ENCODE measurements at regions not wholly inside any gene's neighbourhood (a gene's known extent, or its start where the extent isn't known, plus 50 kb on each side); places are given as distances from the start of the nearest gene placed in this dataset.
"Not testable (repeated sequence)": the region's sequence is repeated elsewhere in the genome, so short reads cannot be mapped to it uniquely, and the experiment has no call there.

GRCh38 chr6:147991961-147992360 lies 350.7 kb upstream of the SASH1 start:
- TF ChIP-seq, protein P1, sequence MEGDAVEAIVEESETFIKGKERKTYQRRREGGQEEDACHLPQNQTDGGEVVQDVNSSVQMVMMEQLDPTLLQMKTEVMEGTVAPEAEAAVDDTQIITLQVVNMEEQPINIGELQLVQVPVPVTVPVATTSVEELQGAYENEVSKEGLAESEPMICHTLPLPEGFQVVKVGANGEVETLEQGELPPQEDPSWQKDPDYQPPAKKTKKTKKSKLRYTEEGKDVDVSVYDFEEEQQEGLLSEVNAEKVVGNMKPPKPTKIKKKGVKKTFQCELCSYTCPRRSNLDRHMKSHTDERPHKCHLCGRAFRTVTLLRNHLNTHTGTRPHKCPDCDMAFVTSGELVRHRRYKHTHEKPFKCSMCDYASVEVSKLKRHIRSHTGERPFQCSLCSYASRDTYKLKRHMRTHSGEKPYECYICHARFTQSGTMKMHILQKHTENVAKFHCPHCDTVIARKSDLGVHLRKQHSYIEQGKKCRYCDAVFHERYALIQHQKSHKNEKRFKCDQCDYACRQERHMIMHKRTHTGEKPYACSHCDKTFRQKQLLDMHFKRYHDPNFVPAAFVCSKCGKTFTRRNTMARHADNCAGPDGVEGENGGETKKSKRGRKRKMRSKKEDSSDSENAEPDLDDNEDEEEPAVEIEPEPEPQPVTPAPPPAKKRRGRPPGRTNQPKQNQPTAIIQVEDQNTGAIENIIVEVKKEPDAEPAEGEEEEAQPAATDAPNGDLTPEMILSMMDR (IDR thresholded peaks at IDR 0.05; ENCODE audit: low read depth, low read length) = no peak

DNA sequence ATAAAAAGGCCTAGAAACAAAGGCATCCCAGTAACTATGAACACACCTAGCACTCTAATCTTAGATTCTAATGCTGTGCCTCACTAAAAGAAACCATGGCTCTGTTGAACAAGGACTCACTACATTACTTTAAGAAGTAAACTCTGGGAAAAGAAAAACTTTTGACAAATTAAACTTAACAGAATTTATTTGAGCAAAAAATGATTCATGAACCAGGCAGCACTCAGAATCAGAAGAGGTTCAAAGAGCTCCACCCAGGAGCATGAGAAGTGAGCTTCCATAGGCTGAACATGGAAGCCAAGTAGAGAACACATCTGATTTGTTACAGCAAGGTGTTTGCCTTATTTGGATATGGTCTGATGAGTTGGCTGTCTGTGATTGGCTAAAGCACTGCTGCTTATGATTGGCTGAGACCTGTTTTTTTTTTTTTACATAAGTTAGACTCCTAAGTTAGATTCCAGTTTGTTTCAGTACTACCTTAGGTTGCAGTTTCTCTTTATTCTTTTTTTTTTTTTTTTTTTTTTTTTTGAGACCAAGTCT lies 343.6 kb upstream of the SASH1 start:
- no peak overlapping the region for H3K4me3 ChIP-seq (ENCODE audit: low read depth, low read length)
- TF ChIP-seq, protein P1 (IDR thresholded peaks at IDR 0.05; ENCODE audit: low read depth, low read length) = no peak

More at GRCh38 chr6:147991961-147992360, 350.7 kb upstream of the SASH1 start:
- H3K4me3 ChIP-seq (ENCODE audit: low read depth, low read length) = no peak overlapping the region

DNA sequence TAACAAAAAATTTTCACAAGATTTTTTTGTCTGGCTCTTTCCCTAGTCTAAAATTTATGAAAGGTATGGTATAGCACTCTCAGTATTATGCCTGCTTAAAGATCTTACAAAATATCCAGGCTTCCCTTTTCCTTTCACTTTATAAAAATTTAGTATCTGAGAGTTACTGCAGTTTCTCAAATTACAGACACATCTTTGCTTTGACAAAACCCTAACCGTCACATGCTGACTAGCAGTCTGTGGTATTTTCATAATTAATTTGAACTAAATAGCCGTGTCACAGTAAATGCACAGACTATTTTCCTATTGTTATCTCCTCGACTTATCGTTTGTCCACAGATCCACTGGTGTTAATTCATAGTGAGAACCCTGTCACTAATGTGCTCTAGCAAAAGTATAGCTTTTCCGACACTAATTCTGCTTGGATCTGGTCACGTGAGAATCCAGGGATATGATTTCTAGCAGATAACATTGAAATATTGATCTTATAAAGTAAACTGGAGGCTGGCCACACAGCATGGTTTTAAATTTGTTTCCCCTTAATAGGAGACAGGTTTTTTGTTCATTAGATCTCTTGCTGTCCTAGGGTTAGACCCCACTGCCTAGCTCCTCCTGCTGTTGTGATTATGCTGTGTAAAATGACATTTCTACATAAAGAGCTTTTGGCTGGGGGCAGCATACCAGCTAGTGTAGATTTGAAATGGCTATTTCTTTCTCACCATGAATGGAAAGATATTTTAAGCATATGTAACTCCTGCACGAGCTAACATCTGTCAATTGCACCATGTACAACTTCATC lies 340.6 kb upstream of the SASH1 start:
- TF ChIP-seq, protein P1 (IDR thresholded peaks at IDR 0.05; ENCODE audit: low read depth, low read length) = no peak
- no peak overlapping the region for H3K4me3 ChIP-seq (ENCODE audit: low read depth, low read length)

DNA sequence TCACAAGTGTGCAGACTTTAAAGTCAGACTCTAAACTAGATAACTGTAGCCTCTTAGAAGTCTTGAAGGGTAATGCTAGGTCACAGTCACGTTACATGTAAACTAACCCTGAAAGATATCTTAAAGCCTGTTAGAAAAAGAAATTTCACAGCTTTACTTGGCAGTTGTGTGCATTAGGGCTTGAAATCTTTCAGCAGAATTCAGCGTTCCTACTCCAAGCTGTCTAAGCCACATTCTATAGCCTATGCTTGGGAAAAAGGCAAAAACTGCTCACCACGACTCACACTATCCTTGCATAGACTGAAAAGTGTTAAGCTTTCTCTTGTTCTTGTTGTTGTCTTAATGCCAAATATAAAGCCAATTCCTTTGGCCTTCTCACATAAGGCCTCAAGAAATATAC lies 338.0 kb upstream of the SASH1 start:
- H3K4me3 ChIP-seq (ENCODE audit: low read depth, low read length) = no peak overlapping the region
- TF ChIP-seq, protein P1 (IDR thresholded peaks at IDR 0.05; ENCODE audit: low read depth, low read length) = no peak

GRCh38 chr6:148005806-148006205 lies 336.8 kb upstream of the SASH1 start:
- no peak overlapping the region for H3K4me3 ChIP-seq (ENCODE audit: low read depth, low read length)
- TF ChIP-seq, protein P1 (IDR thresholded peaks at IDR 0.05; ENCODE audit: low read depth, low read length) = no peak

DNA sequence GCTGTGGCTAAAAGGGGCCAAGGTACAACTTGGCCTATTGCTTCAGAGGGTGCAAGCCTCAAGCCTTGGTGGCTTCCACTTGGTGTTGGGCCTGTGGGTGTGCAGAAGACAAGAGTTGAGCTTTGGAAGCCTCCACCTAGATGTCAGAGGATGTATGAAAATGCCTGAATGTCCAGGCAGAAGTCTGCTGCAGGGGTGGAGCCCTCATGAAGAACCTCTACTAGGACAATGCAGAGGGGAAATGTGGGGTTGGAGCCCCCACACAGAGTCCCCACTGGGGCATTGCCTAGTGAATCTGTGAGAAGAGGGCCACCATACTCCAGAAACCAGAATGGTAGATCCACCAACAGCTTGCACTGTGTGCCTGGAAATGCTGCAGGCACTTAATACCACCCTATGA lies 332.1 kb upstream of the SASH1 start:
- not testable (repeated sequence) for H3K4me3 ChIP-seq (ENCODE audit: low read depth, low read length)

- TF ChIP-seq, protein P1 (IDR thresholded peaks at IDR 0.05; ENCODE audit: low read depth, low read length) = no peak
- H3K4me3 ChIP-seq (ENCODE audit: low read depth, low read length) = no peak overlapping the region
Observed at GRCh38 chr6:148016013-148016412, 326.6 kb upstream of the SASH1 start.

Measured in WI38 (cell line).